ENCODE measurements at regions not wholly inside any gene's neighbourhood (a gene's known extent, or its start where the extent isn't known, plus 50 kb on each side); places are given as distances from the start of the nearest gene placed in this dataset.

GRCh38 chr15:96576596-96576995 is 246.1 kb downstream of the NR2F2 start:
- H4K20me1 ChIP-seq (ENCODE audit: insufficient read depth, low read length) = no peaks in the 10 kb centered on the region
- no TSS peak for BruUV-seq (replicated peaks)
- ATAC-seq = no peak

More at GRCh38 chr15:96576596-96576995, 246.1 kb downstream of the NR2F2 start:
- Histone ChIP-seq H3K79me2 (ENCODE audit: insufficient read depth, low read length) (no peaks in the 10 kb centered on the region), H3K27me3 (ENCODE audit: control insufficient read depth in 1 of 2, insufficient read depth in 2 of 2, low read length in 2 of 2) (no peaks in the 10 kb centered on the region), H3K9me3 (ENCODE audit: low read length) (no peaks in the 10 kb centered on the region), H3K36me3 (replicated peaks in 1 of 2; ENCODE audit: control insufficient read depth in 1 of 2, insufficient read depth in 2 of 2, low read length in 2 of 2) (no peaks in the 10 kb centered on the region), H3K4me2 (ENCODE audit: low read depth, low read length) (no peak overlapping the region), H3K9ac (ENCODE audit: insufficient read depth, low read depth, low read length) (no peak overlapping the region), H2AFZ (ENCODE audit: low read length) (no peak overlapping the region), H3K27ac (ENCODE audit: extremely low read length, insufficient read depth, low read length) (no peak overlapping the region), H3K4me1 (ENCODE audit: insufficient read depth, low read length) (no peaks in the 10 kb centered on the region), H3K4me3 (replicated peaks in 1 of 3; ENCODE audit: insufficient read depth in 1 of 3, low read depth in 2 of 3, low read length in 3 of 3) (no peak overlapping the region)
- in situ Hi-C loops (cut with HindIII; ENCODE audit: extremely low pct_ligation_motif_present, low pct_unique_long_range_greater_than_20kb) (no loop called here), intact Hi-C loops (cut with micrococcal nuclease; ENCODE audit: unreplicated experiment) (no loop called here)
- ChIA-PET POLR2A (no interaction called here), CTCF (ENCODE audit: low intra/inter-chr PET ratio, low total read pairs) (no interaction called here)
- WGBS (ENCODE audit: low lambda C conversion rate) = 31% methylated on average over 6 of the region's 6 CpGs
- TF ChIP-seq PAXIP1 (CRISPR knock-in tag; conservative IDR thresholded peaks at IDR 0.05) (no peak), HNF4G (IDR thresholded peaks at IDR 0.05; ENCODE audit: borderline replicate concordance, low read depth, low read length) (no peak), HNF4G (CRISPR knock-in tag; IDR thresholded peaks at IDR 0.05; ENCODE audit: borderline replicate concordance, low read depth) (no peak), PRDM4 (CRISPR knock-in tag; IDR thresholded peaks at IDR 0.05; ENCODE audit: borderline replicate concordance) (no peak), MLX (CRISPR knock-in tag; IDR thresholded peaks at IDR 0.05) (no peak), NFKB2 (CRISPR knock-in tag; IDR thresholded peaks at IDR 0.05; ENCODE audit: borderline replicate concordance) (no peak), SMAD3 (CRISPR knock-in tag; IDR thresholded peaks at IDR 0.05) (no peak), ZNF335 (CRISPR knock-in tag; IDR thresholded peaks at IDR 0.05) (no peak), ZNF121 (CRISPR knock-in tag; IDR thresholded peaks at IDR 0.05) (no peak), ZFP1 (CRISPR knock-in tag; IDR thresholded peaks at IDR 0.05) (no peak)
- FAIRE-seq = no peak
- DNase-seq (ENCODE audit: low spot score) = no peak

Measured in HepG2 (cell line).